ENCODE measurements at regions not wholly inside any gene's neighbourhood (a gene's known extent, or its start where the extent isn't known, plus 50 kb on each side); places are given as distances from the start of the nearest gene placed in this dataset.
"Not testable (repeated sequence)": the region's sequence is repeated elsewhere in the genome, so short reads cannot be mapped to it uniquely, and the experiment has no call there.

GRCh38 chr2:91598519-91598918 lies 2907.0 kb downstream of the RPIA start:
- not testable (repeated sequence) for H3K4me2 ChIP-seq (ENCODE audit: insufficient read depth, insufficient read length, low read length)

GRCh38 chr2:91599000-91599399 lies 2907.5 kb downstream of the RPIA start:
- H3K9ac ChIP-seq (ENCODE audit: extremely low read depth, insufficient read length, low read length); H2BK5ac ChIP-seq (ENCODE audit: insufficient read length, low read length); H2BK15ac ChIP-seq (ENCODE audit: low read depth, low read length); H3K18ac ChIP-seq (ENCODE audit: insufficient read length, low read depth, low read length); H3K27ac ChIP-seq (ENCODE audit: insufficient read length, low read depth, low read length); H3K79me1 ChIP-seq (ENCODE audit: insufficient read depth, low read depth, low read length, poor library complexity, severe bottlenecking); H4K91ac ChIP-seq (ENCODE audit: insufficient read length, low read depth, low read length); H3K4me1 Mint-ChIP-seq; H3K4me1 ChIP-seq (ENCODE audit: insufficient read depth, low read length); H2BK120ac ChIP-seq (ENCODE audit: low read depth, low read length, poor library complexity, severe bottlenecking); H3K23me2 ChIP-seq (ENCODE audit: insufficient read length, low read depth, low read length, poor library complexity, severe bottlenecking); H2BK12ac ChIP-seq (ENCODE audit: insufficient read length, low read depth, low read length); H3K4ac ChIP-seq (ENCODE audit: low read depth, low read length); H3K4me2 ChIP-seq (ENCODE audit: insufficient read depth, insufficient read length, low read length); H3K27me3 ChIP-seq (ENCODE audit: insufficient read depth, low read length); H2BK20ac ChIP-seq (ENCODE audit: low read depth, low read length, poor library complexity, severe bottlenecking); H4K20me1 ChIP-seq (ENCODE audit: control insufficient read depth, insufficient read depth, insufficient read length); H3K56ac ChIP-seq (ENCODE audit: insufficient read length, low read depth, low read length); H4K5ac ChIP-seq (ENCODE audit: insufficient read length, low read depth, low read length); H3K4me3 Mint-ChIP-seq; H3K23ac ChIP-seq (ENCODE audit: insufficient read length, low read depth, low read length); H3K27ac Mint-ChIP-seq; H2AK5ac ChIP-seq (ENCODE audit: insufficient read length, low read length); H3T11ph ChIP-seq (ENCODE audit: low read length); DNase-seq; H2AFZ ChIP-seq (ENCODE audit: low read length); H3K14ac ChIP-seq (ENCODE audit: insufficient read depth, low read length); H3K79me2 ChIP-seq (ENCODE audit: insufficient read depth, low read length); H3K27me3 Mint-ChIP-seq (ENCODE audit: low read depth); H4K8ac ChIP-seq (replicated peaks; ENCODE audit: insufficient read length, low read depth, low read length): not testable (repeated sequence)
- WGBS (ENCODE audit: extremely low coverage, insufficient read length, low lambda C conversion rate), result no CpG with 5 or more reads among the region's 6 CpGs
- peaks cover 14% of the 10 kb centered on the region for H3K9me3 ChIP-seq (ENCODE audit: control insufficient read depth, low read depth, low read length)
- H3K9me3 Mint-ChIP-seq, result peaks cover 64 to 74% of the 10 kb centered on the region in 2 experiments
- peaks cover 14 to 30% (median 17%) of the 10 kb centered on the region in 3 experiments for H3K36me3 Mint-ChIP-seq (ENCODE audit: insufficient read depth in 1 of 3, low read depth in 3 of 3)

More at GRCh38 chr2:91598519-91598918, 2907.0 kb downstream of the RPIA start:
- not testable (repeated sequence) for H4K5ac ChIP-seq (ENCODE audit: insufficient read length, low read depth, low read length); H4K20me1 ChIP-seq (ENCODE audit: control insufficient read depth, insufficient read depth, insufficient read length); H4K91ac ChIP-seq (ENCODE audit: insufficient read length, low read depth, low read length); H3K14ac ChIP-seq (ENCODE audit: insufficient read depth, low read length); H2BK120ac ChIP-seq (ENCODE audit: low read depth, low read length, poor library complexity, severe bottlenecking); H2AK5ac ChIP-seq (ENCODE audit: insufficient read length, low read length); H3K4me3 Mint-ChIP-seq; H3K27me3 ChIP-seq (ENCODE audit: insufficient read depth, low read length); H3K9ac ChIP-seq (ENCODE audit: extremely low read depth, insufficient read length, low read length); H3K23me2 ChIP-seq (ENCODE audit: insufficient read length, low read depth, low read length, poor library complexity, severe bottlenecking); H3K79me1 ChIP-seq (ENCODE audit: insufficient read depth, low read depth, low read length, poor library complexity, severe bottlenecking); DNase-seq; H3K27me3 Mint-ChIP-seq (ENCODE audit: low read depth); H2BK20ac ChIP-seq (ENCODE audit: low read depth, low read length, poor library complexity, severe bottlenecking); H3K4ac ChIP-seq (ENCODE audit: low read depth, low read length); H2BK5ac ChIP-seq (ENCODE audit: insufficient read length, low read length); H3K56ac ChIP-seq (ENCODE audit: insufficient read length, low read depth, low read length); H3K4me1 ChIP-seq (ENCODE audit: insufficient read depth, low read length); H3K27ac Mint-ChIP-seq; H3K23ac ChIP-seq (ENCODE audit: insufficient read length, low read depth, low read length); H3K27ac ChIP-seq (ENCODE audit: insufficient read length, low read depth, low read length); H3K4me1 Mint-ChIP-seq; H2AFZ ChIP-seq (ENCODE audit: low read length); H3K18ac ChIP-seq (ENCODE audit: insufficient read length, low read depth, low read length); H2BK15ac ChIP-seq (ENCODE audit: low read depth, low read length); H3K79me2 ChIP-seq (ENCODE audit: insufficient read depth, low read length); H2BK12ac ChIP-seq (ENCODE audit: insufficient read length, low read depth, low read length); H3T11ph ChIP-seq (ENCODE audit: low read length); H4K8ac ChIP-seq (replicated peaks; ENCODE audit: insufficient read length, low read depth, low read length)
- peaks cover 14% of the 10 kb centered on the region for H3K9me3 ChIP-seq (ENCODE audit: control insufficient read depth, low read depth, low read length)
- no CpG with 5 or more reads among the region's 4 CpGs for WGBS (ENCODE audit: extremely low coverage, insufficient read length, low lambda C conversion rate)
- Mint-ChIP-seq H3K36me3 (ENCODE audit: insufficient read depth in 1 of 3, low read depth in 3 of 3) (peaks cover 14 to 30% (median 17%) of the 10 kb centered on the region in 3 experiments), H3K9me3 (peaks cover 66 to 78% of the 10 kb centered on the region in 2 experiments)
